WTC11 (cell line): ENCODE measurements at regions not wholly inside any gene's neighbourhood (a gene's known extent, or its start where the extent isn't known, plus 50 kb on each side); places are given as distances from the start of the nearest gene placed in this dataset.

Experiments used
- ATAC-seq: fragments of 200-7000 bp; cut with Tn5 transposase; 2 replicates; pipeline ENCODE4 v1.10.0; 2021; ENCODE audit warnings: mild to moderate bottlenecking, moderate library complexity
- CTCF ChIA-PET: fragments of 300-600 bp; sonication (Branson Sonifier 250); formaldehyde crosslinking; loops from one replicate; lab custom pipeline; 2021; ENCODE audit warnings: antibody characterized with exemption; lab: Charles Lee
- POLR2A ChIA-PET: fragments of 350-600 bp; sonication (Branson Sonifier 250); formaldehyde crosslinking; loops from one replicate; lab custom pipeline; 2021; ENCODE audit warnings: antibody characterized with exemption; lab: Charles Lee
- DNase-seq: peaks from one replicate; pipeline ENCODE4 v3.0.0; 2021; ENCODE audit warnings: low spot score
- H3K27ac Mint-ChIP-seq: 2 replicates; pipeline ENCODE4 v1.8.0; 2021; ENCODE audit warnings: mixed read lengths
- H3K27me3 Mint-ChIP-seq: 2 replicates; pipeline ENCODE4 v1.8.0; 2021; ENCODE audit warnings: low read depth, mild to moderate bottlenecking, moderate library complexity, mixed read lengths
- H3K36me3 Mint-ChIP-seq: 2 replicates; pipeline ENCODE4 v1.8.0; 2021; ENCODE audit warnings: mixed read lengths
- H3K4me1 Mint-ChIP-seq: 2 replicates; pipeline ENCODE4 v1.8.0; 2022; ENCODE audit warnings: mixed read lengths
- H3K4me3 Mint-ChIP-seq: 2 replicates; pipeline ENCODE4 v1.8.0; 2021; ENCODE audit warnings: mild to moderate bottlenecking, moderate library complexity, mixed read lengths
- H3K9me3 Mint-ChIP-seq: 2 replicates; pipeline ENCODE4 v1.8.0; 2021; ENCODE audit warnings: mixed read lengths
- ATF1 ChIP-seq: sonication (generic); formaldehyde crosslinking; IDR thresholded peaks from 2 replicates; pipeline ENCODE4 v1.8.1; 2023; ENCODE audit warnings: mild to moderate bottlenecking, moderate library complexity, missing genetic modification reagents
- ELF4 ChIP-seq: sonication (generic); formaldehyde crosslinking; IDR thresholded peaks from 2 replicates; pipeline ENCODE4 v1.8.1; 2022; ENCODE audit warnings: low read depth, mild to moderate bottlenecking, moderate library complexity, missing genetic modification reagents
- ETV6 ChIP-seq: sonication (generic); formaldehyde crosslinking; IDR thresholded peaks from 2 replicates; pipeline ENCODE4 v1.8.1; 2022; ENCODE audit warnings: mild to moderate bottlenecking, missing genetic modification reagents
- GABPB1 ChIP-seq: sonication (generic); formaldehyde crosslinking; IDR thresholded peaks from 2 replicates; pipeline ENCODE4 v1.8.1; 2023; ENCODE audit warnings: mild to moderate bottlenecking, missing genetic modification reagents
- JUN ChIP-seq: sonication (generic); formaldehyde crosslinking; IDR thresholded peaks from 2 replicates; pipeline ENCODE4 v1.8.0; 2023; ENCODE audit warnings: mild to moderate bottlenecking, missing genetic modification reagents
- MXD4 ChIP-seq: fragments of 250-450 bp; sonication (Bioruptor Pico); IDR thresholded peaks from 2 replicates; pipeline ENCODE4 v1.8.0; 2021; ENCODE audit warnings: mild to moderate bottlenecking, moderate library complexity, borderline replicate concordance
- NFATC4 ChIP-seq: fragments of 250-450 bp; sonication (Bioruptor Pico); IDR thresholded peaks from 2 replicates; pipeline ENCODE4 v1.9.0; 2021; ENCODE audit warnings: mild to moderate bottlenecking
- NFE2L1 ChIP-seq: sonication (generic); formaldehyde crosslinking; IDR thresholded peaks from 2 replicates; pipeline ENCODE4 v1.8.1; 2023; ENCODE audit warnings: missing genetic modification reagents
- NFYB ChIP-seq: sonication (generic); formaldehyde crosslinking; conservative IDR thresholded peaks from 2 replicates; pipeline ENCODE4 v1.8.0; 2022; ENCODE audit warnings: low read depth, missing genetic modification reagents
- NR2C2 ChIP-seq: sonication (generic); formaldehyde crosslinking; IDR thresholded peaks from 2 replicates; pipeline ENCODE4 v1.8.0; 2022; ENCODE audit warnings: mild to moderate bottlenecking, missing genetic modification reagents
- OVOL2 ChIP-seq: fragments of 250-450 bp; sonication (Bioruptor Pico); IDR thresholded peaks from 2 replicates; pipeline ENCODE4 v1.9.0; 2021; ENCODE audit warnings: mild to moderate bottlenecking, borderline replicate concordance
- RORB ChIP-seq: fragments of 250-450 bp; sonication (Bioruptor Pico); IDR thresholded peaks from 2 replicates; pipeline ENCODE4 v1.9.0; 2021; ENCODE audit warnings: mild to moderate bottlenecking
- SMAD3 ChIP-seq: sonication (generic); formaldehyde crosslinking; IDR thresholded peaks from 2 replicates; pipeline ENCODE4 v1.8.0; 2022; ENCODE audit warnings: missing genetic modification reagents, mild to moderate bottlenecking, borderline replicate concordance
- TEAD1 ChIP-seq: sonication (generic); formaldehyde crosslinking; IDR thresholded peaks from 2 replicates; pipeline ENCODE4 v1.8.0; 2022; ENCODE audit warnings: mild to moderate bottlenecking, missing genetic modification reagents
- ZNF671 ChIP-seq: fragments of 250-450 bp; sonication (Bioruptor Pico); IDR thresholded peaks from 2 replicates; pipeline ENCODE4 v1.8.0; 2021; ENCODE audit warnings: mild to moderate bottlenecking
- TF ChIP-seq, protein P1 (sequence below): sonication (generic); formaldehyde crosslinking; IDR thresholded peaks from 2 replicates; pipeline ENCODE4 v1.8.1; 2023; ENCODE audit warnings: mild to moderate bottlenecking, moderate library complexity, missing genetic modification reagents
- TF ChIP-seq, protein P2 (sequence below): sonication (generic); formaldehyde crosslinking; IDR thresholded peaks from 2 replicates; pipeline ENCODE4 v1.8.1; 2023; ENCODE audit warnings: mild to moderate bottlenecking, missing genetic modification reagents
- TF ChIP-seq, protein P3 (sequence below): fragments of 250-450 bp; sonication (Bioruptor Pico); conservative IDR thresholded peaks from 2 replicates; pipeline ENCODE4 v1.9.0; 2021; ENCODE audit warnings: mild to moderate bottlenecking
- TF ChIP-seq, protein P4 (sequence below): sonication (generic); formaldehyde crosslinking; IDR thresholded peaks from 2 replicates; pipeline ENCODE4 v1.8.1; 2022; ENCODE audit warnings: low read depth, missing genetic modification reagents, borderline replicate concordance
- TF ChIP-seq, protein P5 (sequence below): fragments of 250-450 bp; sonication (Bioruptor Pico); IDR thresholded peaks from 2 replicates; pipeline ENCODE4 v2.1.2; 2022; ENCODE audit warnings: mild to moderate bottlenecking, moderate library complexity
- TF ChIP-seq, protein P6 (sequence below): sonication (generic); formaldehyde crosslinking; IDR thresholded peaks from 2 replicates; pipeline ENCODE4 v1.8.1; 2022; ENCODE audit warnings: mild to moderate bottlenecking, moderate library complexity, missing genetic modification reagents
- TF ChIP-seq, protein P7 (sequence below): sonication (generic); formaldehyde crosslinking; IDR thresholded peaks from 2 replicates; pipeline ENCODE4 v1.8.0; 2023; ENCODE audit warnings: missing genetic modification reagents, mild to moderate bottlenecking, borderline replicate concordance

GRCh38 chr12:74595696-74596095 lies 58.1 kb downstream of the ATXN7L3B start:
- no peak overlapping the region for H3K4me3 Mint-ChIP-seq
- H3K4me1 Mint-ChIP-seq = no peaks in the 10 kb centered on the region
- H3K36me3 Mint-ChIP-seq = peaks cover 19% of the 10 kb centered on the region
- H3K9me3 Mint-ChIP-seq = peaks cover 27% of the 10 kb centered on the region
- CTCF ChIA-PET = no interaction called here
- no peak for DNase-seq
- no peak for ATAC-seq
- no peak overlapping the region for H3K27ac Mint-ChIP-seq
- TF ChIP-seq JUN (CRISPR knock-in tag) = no peak
- no peak for TF ChIP-seq ATF1 (CRISPR knock-in tag)
- TF ChIP-seq OVOL2 = no peak
- no peak for TF ChIP-seq MXD4 (CRISPR knock-in tag)
- TF ChIP-seq, protein P1, sequence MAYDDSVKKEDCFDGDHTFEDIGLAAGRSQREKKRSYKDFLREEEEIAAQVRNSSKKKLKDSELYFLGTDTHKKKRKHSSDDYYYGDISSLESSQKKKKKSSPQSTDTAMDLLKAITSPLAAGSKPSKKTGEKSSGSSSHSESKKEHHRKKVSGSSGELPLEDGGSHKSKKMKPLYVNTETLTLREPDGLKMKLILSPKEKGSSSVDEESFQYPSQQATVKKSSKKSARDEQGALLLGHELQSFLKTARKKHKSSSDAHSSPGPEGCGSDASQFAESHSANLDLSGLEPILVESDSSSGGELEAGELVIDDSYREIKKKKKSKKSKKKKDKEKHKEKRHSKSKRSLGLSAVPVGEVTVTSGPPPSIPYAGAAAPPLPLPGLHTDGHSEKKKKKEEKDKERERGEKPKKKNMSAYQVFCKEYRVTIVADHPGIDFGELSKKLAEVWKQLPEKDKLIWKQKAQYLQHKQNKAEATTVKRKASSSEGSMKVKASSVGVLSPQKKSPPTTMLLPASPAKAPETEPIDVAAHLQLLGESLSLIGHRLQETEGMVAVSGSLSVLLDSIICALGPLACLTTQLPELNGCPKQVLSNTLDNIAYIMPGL = no peak
- TF ChIP-seq, protein P2, sequence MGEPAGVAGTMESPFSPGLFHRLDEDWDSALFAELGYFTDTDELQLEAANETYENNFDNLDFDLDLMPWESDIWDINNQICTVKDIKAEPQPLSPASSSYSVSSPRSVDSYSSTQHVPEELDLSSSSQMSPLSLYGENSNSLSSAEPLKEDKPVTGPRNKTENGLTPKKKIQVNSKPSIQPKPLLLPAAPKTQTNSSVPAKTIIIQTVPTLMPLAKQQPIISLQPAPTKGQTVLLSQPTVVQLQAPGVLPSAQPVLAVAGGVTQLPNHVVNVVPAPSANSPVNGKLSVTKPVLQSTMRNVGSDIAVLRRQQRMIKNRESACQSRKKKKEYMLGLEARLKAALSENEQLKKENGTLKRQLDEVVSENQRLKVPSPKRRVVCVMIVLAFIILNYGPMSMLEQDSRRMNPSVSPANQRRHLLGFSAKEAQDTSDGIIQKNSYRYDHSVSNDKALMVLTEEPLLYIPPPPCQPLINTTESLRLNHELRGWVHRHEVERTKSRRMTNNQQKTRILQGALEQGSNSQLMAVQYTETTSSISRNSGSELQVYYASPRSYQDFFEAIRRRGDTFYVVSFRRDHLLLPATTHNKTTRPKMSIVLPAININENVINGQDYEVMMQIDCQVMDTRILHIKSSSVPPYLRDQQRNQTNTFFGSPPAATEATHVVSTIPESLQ (CRISPR knock-in tag) = no peak
- TF ChIP-seq NR2C2 (CRISPR knock-in tag) = no peak
- TF ChIP-seq NFATC4 (CRISPR knock-in tag) = no peak
- TF ChIP-seq ZNF671 (CRISPR knock-in tag) = no peak
- no peak for TF ChIP-seq SMAD3
- TF ChIP-seq, protein P3, sequence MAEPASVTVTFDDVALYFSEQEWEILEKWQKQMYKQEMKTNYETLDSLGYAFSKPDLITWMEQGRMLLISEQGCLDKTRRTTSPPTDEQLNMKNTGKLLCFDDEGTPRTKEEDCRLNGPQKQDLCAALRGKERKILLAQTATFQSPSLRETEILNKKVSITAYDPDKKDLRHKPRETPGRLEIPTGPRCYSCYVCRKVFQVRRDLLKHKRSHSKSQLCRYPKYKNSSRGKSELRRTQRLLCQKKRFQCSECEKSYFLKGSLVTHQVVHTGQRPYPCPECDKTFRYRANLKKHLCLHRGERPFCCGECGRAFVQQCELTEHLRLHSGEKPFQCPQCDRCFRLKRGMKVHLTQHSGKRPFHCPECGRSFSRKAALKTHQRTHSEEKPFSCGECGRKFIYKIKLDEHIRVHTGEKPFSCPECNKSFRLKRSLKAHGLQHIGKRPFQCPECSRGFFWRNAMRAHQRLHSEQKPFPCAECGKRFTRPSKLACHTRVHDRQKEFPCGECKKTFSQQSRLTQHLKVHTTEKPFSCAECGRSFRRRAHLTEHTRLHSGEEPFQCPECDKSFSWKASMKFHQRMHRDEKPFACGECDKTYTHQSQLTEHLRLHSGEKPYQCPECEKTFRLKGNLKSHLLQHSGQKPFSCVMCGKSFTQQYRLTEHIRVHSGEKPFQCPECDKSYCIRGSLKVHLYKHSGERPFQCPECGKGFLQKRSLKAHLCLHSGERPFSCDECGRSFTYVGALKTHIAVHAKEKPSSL = no peak
- no peak for TF ChIP-seq NFYB (CRISPR knock-in tag)
- no peak for TF ChIP-seq GABPB1
- TF ChIP-seq, protein P4, sequence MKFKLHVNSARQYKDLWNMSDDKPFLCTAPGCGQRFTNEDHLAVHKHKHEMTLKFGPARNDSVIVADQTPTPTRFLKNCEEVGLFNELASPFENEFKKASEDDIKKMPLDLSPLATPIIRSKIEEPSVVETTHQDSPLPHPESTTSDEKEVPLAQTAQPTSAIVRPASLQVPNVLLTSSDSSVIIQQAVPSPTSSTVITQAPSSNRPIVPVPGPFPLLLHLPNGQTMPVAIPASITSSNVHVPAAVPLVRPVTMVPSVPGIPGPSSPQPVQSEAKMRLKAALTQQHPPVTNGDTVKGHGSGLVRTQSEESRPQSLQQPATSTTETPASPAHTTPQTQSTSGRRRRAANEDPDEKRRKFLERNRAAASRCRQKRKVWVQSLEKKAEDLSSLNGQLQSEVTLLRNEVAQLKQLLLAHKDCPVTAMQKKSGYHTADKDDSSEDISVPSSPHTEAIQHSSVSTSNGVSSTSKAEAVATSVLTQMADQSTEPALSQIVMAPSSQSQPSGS (CRISPR knock-in tag) = no peak
- no peak for TF ChIP-seq ELF4 (CRISPR knock-in tag)
- peaks cover 2% of the 10 kb centered on the region for H3K27me3 Mint-ChIP-seq
- POLR2A ChIA-PET = no interaction called here

GRCh38 chr12:74598819-74599218 lies 61.2 kb downstream of the ATXN7L3B start:
- H3K4me1 Mint-ChIP-seq = no peaks in the 10 kb centered on the region
- H3K9me3 Mint-ChIP-seq = peaks cover 41% of the 10 kb centered on the region
- no peak for DNase-seq
- peaks cover 25% of the 10 kb centered on the region for H3K36me3 Mint-ChIP-seq
- no peak overlapping the region for H3K4me3 Mint-ChIP-seq
- CTCF ChIA-PET = no interaction called here
- ATAC-seq = no peak
- no peak overlapping the region for H3K27ac Mint-ChIP-seq
- POLR2A ChIA-PET = no interaction called here
- TF ChIP-seq, protein P5, sequence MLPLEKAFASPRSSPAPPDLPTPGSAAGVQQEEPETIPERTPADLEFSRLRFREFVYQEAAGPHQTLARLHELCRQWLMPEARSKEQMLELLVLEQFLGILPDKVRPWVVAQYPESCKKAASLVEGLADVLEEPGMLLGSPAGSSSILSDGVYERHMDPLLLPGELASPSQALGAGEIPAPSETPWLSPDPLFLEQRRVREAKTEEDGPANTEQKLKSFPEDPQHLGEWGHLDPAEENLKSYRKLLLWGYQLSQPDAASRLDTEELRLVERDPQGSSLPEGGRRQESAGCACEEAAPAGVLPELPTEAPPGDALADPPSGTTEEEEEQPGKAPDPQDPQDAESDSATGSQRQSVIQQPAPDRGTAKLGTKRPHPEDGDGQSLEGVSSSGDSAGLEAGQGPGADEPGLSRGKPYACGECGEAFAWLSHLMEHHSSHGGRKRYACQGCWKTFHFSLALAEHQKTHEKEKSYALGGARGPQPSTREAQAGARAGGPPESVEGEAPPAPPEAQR = no peak
- no peak for TF ChIP-seq ETV6 (CRISPR knock-in tag)
- TF ChIP-seq, protein P6, sequence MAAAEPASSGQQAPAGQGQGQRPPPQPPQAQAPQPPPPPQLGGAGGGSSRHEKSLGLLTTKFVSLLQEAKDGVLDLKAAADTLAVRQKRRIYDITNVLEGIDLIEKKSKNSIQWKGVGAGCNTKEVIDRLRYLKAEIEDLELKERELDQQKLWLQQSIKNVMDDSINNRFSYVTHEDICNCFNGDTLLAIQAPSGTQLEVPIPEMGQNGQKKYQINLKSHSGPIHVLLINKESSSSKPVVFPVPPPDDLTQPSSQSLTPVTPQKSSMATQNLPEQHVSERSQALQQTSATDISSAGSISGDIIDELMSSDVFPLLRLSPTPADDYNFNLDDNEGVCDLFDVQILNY = no peak
- no peak for TF ChIP-seq RORB (CRISPR knock-in tag)
- no peak for TF ChIP-seq TEAD1
- TF ChIP-seq NFE2L1 (CRISPR knock-in tag) = no peak
- TF ChIP-seq, protein P7, sequence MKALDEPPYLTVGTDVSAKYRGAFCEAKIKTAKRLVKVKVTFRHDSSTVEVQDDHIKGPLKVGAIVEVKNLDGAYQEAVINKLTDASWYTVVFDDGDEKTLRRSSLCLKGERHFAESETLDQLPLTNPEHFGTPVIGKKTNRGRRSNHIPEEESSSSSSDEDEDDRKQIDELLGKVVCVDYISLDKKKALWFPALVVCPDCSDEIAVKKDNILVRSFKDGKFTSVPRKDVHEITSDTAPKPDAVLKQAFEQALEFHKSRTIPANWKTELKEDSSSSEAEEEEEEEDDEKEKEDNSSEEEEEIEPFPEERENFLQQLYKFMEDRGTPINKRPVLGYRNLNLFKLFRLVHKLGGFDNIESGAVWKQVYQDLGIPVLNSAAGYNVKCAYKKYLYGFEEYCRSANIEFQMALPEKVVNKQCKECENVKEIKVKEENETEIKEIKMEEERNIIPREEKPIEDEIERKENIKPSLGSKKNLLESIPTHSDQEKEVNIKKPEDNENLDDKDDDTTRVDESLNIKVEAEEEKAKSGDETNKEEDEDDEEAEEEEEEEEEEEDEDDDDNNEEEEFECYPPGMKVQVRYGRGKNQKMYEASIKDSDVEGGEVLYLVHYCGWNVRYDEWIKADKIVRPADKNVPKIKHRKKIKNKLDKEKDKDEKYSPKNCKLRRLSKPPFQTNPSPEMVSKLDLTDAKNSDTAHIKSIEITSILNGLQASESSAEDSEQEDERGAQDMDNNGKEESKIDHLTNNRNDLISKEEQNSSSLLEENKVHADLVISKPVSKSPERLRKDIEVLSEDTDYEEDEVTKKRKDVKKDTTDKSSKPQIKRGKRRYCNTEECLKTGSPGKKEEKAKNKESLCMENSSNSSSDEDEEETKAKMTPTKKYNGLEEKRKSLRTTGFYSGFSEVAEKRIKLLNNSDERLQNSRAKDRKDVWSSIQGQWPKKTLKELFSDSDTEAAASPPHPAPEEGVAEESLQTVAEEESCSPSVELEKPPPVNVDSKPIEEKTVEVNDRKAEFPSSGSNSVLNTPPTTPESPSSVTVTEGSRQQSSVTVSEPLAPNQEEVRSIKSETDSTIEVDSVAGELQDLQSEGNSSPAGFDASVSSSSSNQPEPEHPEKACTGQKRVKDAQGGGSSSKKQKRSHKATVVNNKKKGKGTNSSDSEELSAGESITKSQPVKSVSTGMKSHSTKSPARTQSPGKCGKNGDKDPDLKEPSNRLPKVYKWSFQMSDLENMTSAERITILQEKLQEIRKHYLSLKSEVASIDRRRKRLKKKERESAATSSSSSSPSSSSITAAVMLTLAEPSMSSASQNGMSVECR (CRISPR knock-in tag) = no peak
- TF ChIP-seq, protein P4 (CRISPR knock-in tag) = no peak
- peaks cover 2% of the 10 kb centered on the region for H3K27me3 Mint-ChIP-seq
